K562 (cell line): ENCODE measurements at regions not wholly inside any gene's neighbourhood (a gene's known extent, or its start where the extent isn't known, plus 50 kb on each side); places are given as distances from the start of the nearest gene placed in this dataset.
"Not testable (repeated sequence)": the region's sequence is repeated elsewhere in the genome, so short reads cannot be mapped to it uniquely, and the experiment has no call there.

Source experiments
- ATAC-seq: fragments of 200-7000 bp; cut with Tn5 transposase; 3 replicates; pipeline ENCODE4 v1.9.1; 2020; ENCODE audit warnings: moderate library complexity
- BruUV-seq: library from RNA; stranded (reverse); fragments of 400-500 nt; replicated peaks from 2 replicates; lab custom pipeline; 2021; lab: Mats Ljungman, UMichigan
- CTCF ChIA-PET: fragments of 300-600 bp; formaldehyde crosslinking; extraction: SDS; loops from one replicate; lab custom pipeline; 2021; ENCODE audit warnings: low intra/inter-chr PET ratio; lab: Yijun Ruan, JAX
- POLR2A ChIA-PET: fragments of 300-600, 350-650 bp; sonication (Branson Sonifier 250); formaldehyde crosslinking; extraction: SDS; loops from one replicate; lab custom pipeline; 2021; ENCODE audit warnings: antibody characterized with exemption, inconsistent platforms; lab: Yijun Ruan, JAX
- DNase-seq, 4 experiments: peaks; one replicate each; pipeline versions ENCODE4 v3.0.0 to v3.0.0-alpha.2; 2011 to 2018; ENCODE audit warnings: low spot score in 3 of 4, mixed read lengths in 3 of 4; ENCODE audit errors: extremely low read depth in 1 of 4
- FAIRE-seq: peaks from 2 replicates; lab custom pipeline; 2011; peaks lifted over from hg19 to GRCh38; lab: Jason Lieb, UNC
- H2AFZ ChIP-seq: 2 replicates; pipeline ENCODE4 v1.6.0; 2011; ENCODE audit warnings: low read depth, low read length, control low read depth, inconsistent platforms
- H3K27ac ChIP-seq: fragments of 200-600 bp; 3 replicates; pipeline ENCODE4 v1.8.0; 2011; ENCODE audit warnings: low read depth, mild to moderate bottlenecking, control low read depth, inconsistent platforms, low read length, moderate library complexity, mixed read lengths; ENCODE audit errors: extremely low read depth
- H3K27me3 ChIP-seq, 2 experiments: fragments of 300-600 bp in 1 of 2; 2 replicates in 1 of 2; 3 replicates in 1 of 2; pipeline versions ENCODE4 v1.6.0 to v1.8.0; 2011; ENCODE audit warnings: inconsistent platforms in 2 of 2, low read length in 2 of 2, mild to moderate bottlenecking in 1 of 2, mixed read lengths in 1 of 2, moderate library complexity in 1 of 2; ENCODE audit not compliant: control insufficient read depth in 2 of 2, insufficient read depth in 2 of 2
- H3K36me3 ChIP-seq: fragments of 300-600 bp; 3 replicates; pipeline ENCODE4 v1.8.0; 2011; ENCODE audit warnings: mild to moderate bottlenecking, low read length, inconsistent platforms; ENCODE audit not compliant: control insufficient read depth, insufficient read depth
- H3K4me1 ChIP-seq, 2 experiments: fragments of 200-600 bp in 1 of 2; replicated peaks in 1 of 2; 2 replicates in 1 of 2; 3 replicates in 1 of 2; pipeline versions ENCODE4 v1.5.1 to v1.8.0; 2011; ENCODE audit warnings: inconsistent platforms in 2 of 2, low read length in 2 of 2, mild to moderate bottlenecking in 1 of 2, mixed read lengths in 1 of 2, moderate library complexity in 1 of 2; ENCODE audit not compliant: control insufficient read depth in 2 of 2, insufficient read depth in 2 of 2
- H3K4me2 ChIP-seq: 2 replicates; pipeline ENCODE4 v1.6.1; 2011; ENCODE audit warnings: low read length, control low read depth, inconsistent platforms, mixed read lengths; ENCODE audit not compliant: insufficient read depth
- H3K4me3 ChIP-seq: fragments of 200-600 bp; sonication (generic), shearing (Covaris generic); 2 replicates; pipeline ENCODE4 v1.5.1; 2016; ENCODE audit warnings: control low read depth, inconsistent platforms
- H3K79me2 ChIP-seq: fragments of 200-600 bp; 3 replicates; pipeline ENCODE4 v1.8.0; 2011; ENCODE audit warnings: low read length, inconsistent platforms; ENCODE audit not compliant: control insufficient read depth, insufficient read depth
- H3K9ac ChIP-seq, 2 experiments: 2 replicates each; pipeline versions ENCODE4 v1.6.0 to v1.6.1; 2011; ENCODE audit warnings: low read depth in 2 of 2, low read length in 2 of 2, control low read depth in 1 of 2, inconsistent platforms in 1 of 2, mild to moderate bottlenecking in 1 of 2, mixed read lengths in 1 of 2; ENCODE audit not compliant: insufficient read depth in 1 of 2
- H3K9me1 ChIP-seq: one replicate; pipeline ENCODE4 v1.6.0; 2011; ENCODE audit warnings: inconsistent platforms, mild to moderate bottlenecking, low read length, moderate library complexity; ENCODE audit not compliant: control insufficient read depth, insufficient read depth
- H3K9me3 ChIP-seq: replicated peaks from 2 replicates; pipeline ENCODE4 v1.5.1; 2011; ENCODE audit warnings: low read depth, low read length, inconsistent platforms; ENCODE audit not compliant: control insufficient read depth, insufficient read depth
- H4K20me1 ChIP-seq: replicated peaks from 2 replicates; pipeline ENCODE4 v1.6.1; 2011; ENCODE audit warnings: low read length, inconsistent platforms, mixed read lengths; ENCODE audit not compliant: control insufficient read depth, insufficient read depth
- NR2C1 ChIP-seq, 2 experiments: fragments of 450-650 bp; IDR thresholded peaks; 2 replicates each; pipeline ENCODE4 v1.6.1; 2017; ENCODE audit warnings: mild to moderate bottlenecking in 2 of 2, antibody characterized with exemption in 1 of 2, inconsistent platforms in 1 of 2, missing compliant biosample characterization in 1 of 2, missing genetic modification characterization in 1 of 2
- ZC3H11A ChIP-seq: IDR thresholded peaks from 2 replicates; pipeline ENCODE4 v1.6.1; 2012; ENCODE audit warnings: low read depth, low read length, improper control_type of control experiment
- ZNF589 ChIP-seq: fragments of 200-800 bp; sonication (Bioruptor generic); IDR thresholded peaks from 2 replicates; pipeline ENCODE4 v1.6.1; 2016; ENCODE audit warnings: low read depth, missing genetic modification characterization, missing compliant biosample characterization
- ZSCAN32 ChIP-seq: fragments of 450-650 bp; formaldehyde crosslinking; IDR thresholded peaks from 2 replicates; pipeline ENCODE4 v1.4.0; 2020; ENCODE audit warnings: mild to moderate bottlenecking, moderate library complexity
- WGBS: fragments of 100-300 bp; shearing (Covaris generic); methylation state at CpG from one replicate; pipeline ENCODE4 v1.1.6; 2016; ENCODE audit warnings: low coverage, mixed read lengths; ENCODE audit not compliant: insufficient coverage; ENCODE audit errors: missing lambda C conversion rate; 5-methylcytosine and 5-hydroxymethylcytosine counted together
- in situ Hi-C: fragments of 300-500 bp; cut with MboI; formaldehyde crosslinking; loops from 4 replicates; pipeline ENCODE4 v1.15.0; 2018; ENCODE audit warnings: inconsistent platforms, mixed read lengths
- intact Hi-C: fragments of 100-400 bp; cut with micrococcal nuclease; formaldehyde crosslinking; loops from 2 replicates; pipeline ENCODE4 v1.14.2; 2022
- TF ChIP-seq, protein P1 (sequence below): fragments of 200-800 bp; sonication (Bioruptor generic); IDR thresholded peaks from 2 replicates; pipeline ENCODE4 v1.6.1; 2017; ENCODE audit warnings: missing genetic modification characterization, missing compliant biosample characterization
- TF ChIP-seq, protein P2 (sequence below): sonication (generic); formaldehyde crosslinking; IDR thresholded peaks from 2 replicates; pipeline ENCODE4 v1.8.0; 2023; ENCODE audit warnings: mild to moderate bottlenecking, missing genetic modification reagents

- TF ChIP-seq, protein P1, sequence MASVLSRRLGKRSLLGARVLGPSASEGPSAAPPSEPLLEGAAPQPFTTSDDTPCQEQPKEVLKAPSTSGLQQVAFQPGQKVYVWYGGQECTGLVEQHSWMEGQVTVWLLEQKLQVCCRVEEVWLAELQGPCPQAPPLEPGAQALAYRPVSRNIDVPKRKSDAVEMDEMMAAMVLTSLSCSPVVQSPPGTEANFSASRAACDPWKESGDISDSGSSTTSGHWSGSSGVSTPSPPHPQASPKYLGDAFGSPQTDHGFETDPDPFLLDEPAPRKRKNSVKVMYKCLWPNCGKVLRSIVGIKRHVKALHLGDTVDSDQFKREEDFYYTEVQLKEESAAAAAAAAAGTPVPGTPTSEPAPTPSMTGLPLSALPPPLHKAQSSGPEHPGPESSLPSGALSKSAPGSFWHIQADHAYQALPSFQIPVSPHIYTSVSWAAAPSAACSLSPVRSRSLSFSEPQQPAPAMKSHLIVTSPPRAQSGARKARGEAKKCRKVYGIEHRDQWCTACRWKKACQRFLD = no peak
- TF ChIP-seq NR2C1 (IDR thresholded peaks at IDR 0.05) = no peak
- TF ChIP-seq NR2C1 (tag; IDR thresholded peaks at IDR 0.05) = no peak
- TF ChIP-seq ZSCAN32 (CRISPR knock-in tag) = no peak
- TF ChIP-seq ZC3H11A = no peak
- TF ChIP-seq, protein P2, sequence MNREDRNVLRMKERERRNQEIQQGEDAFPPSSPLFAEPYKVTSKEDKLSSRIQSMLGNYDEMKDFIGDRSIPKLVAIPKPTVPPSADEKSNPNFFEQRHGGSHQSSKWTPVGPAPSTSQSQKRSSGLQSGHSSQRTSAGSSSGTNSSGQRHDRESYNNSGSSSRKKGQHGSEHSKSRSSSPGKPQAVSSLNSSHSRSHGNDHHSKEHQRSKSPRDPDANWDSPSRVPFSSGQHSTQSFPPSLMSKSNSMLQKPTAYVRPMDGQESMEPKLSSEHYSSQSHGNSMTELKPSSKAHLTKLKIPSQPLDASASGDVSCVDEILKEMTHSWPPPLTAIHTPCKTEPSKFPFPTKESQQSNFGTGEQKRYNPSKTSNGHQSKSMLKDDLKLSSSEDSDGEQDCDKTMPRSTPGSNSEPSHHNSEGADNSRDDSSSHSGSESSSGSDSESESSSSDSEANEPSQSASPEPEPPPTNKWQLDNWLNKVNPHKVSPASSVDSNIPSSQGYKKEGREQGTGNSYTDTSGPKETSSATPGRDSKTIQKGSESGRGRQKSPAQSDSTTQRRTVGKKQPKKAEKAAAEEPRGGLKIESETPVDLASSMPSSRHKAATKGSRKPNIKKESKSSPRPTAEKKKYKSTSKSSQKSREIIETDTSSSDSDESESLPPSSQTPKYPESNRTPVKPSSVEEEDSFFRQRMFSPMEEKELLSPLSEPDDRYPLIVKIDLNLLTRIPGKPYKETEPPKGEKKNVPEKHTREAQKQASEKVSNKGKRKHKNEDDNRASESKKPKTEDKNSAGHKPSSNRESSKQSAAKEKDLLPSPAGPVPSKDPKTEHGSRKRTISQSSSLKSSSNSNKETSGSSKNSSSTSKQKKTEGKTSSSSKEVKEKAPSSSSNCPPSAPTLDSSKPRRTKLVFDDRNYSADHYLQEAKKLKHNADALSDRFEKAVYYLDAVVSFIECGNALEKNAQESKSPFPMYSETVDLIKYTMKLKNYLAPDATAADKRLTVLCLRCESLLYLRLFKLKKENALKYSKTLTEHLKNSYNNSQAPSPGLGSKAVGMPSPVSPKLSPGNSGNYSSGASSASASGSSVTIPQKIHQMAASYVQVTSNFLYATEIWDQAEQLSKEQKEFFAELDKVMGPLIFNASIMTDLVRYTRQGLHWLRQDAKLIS (CRISPR knock-in tag) = no peak
- TF ChIP-seq ZNF589 = no peak
- TF ChIP-seq, all 486 proteins: peak for 0
Observed at GRCh38 chr11:28899706-28900105, 791.5 kb downstream of the METTL15 start (continued).

- H2AFZ ChIP-seq, H3K4me1 ChIP-seq, POLR2A ChIA-PET, H3K27ac ChIP-seq, H4K20me1 ChIP-seq, CTCF ChIA-PET, DNase-seq, ATAC-seq, H3K9me3 ChIP-seq, in situ Hi-C loops, H3K9me1 ChIP-seq, FAIRE-seq, BruUV-seq, H3K9ac ChIP-seq, H3K79me2 ChIP-seq, H3K27me3 ChIP-seq, H3K4me2 ChIP-seq, intact Hi-C loops, H3K36me3 ChIP-seq, H3K4me3 ChIP-seq: not testable (repeated sequence)
- WGBS = 0% methylated on average over 10 of the region's 26 CpGs
Observed at GRCh38 chr11:28890601-28891040, 782.4 kb downstream of the METTL15 start.
